Skeletal muscle cell (primary cell): ENCODE measurements at regions not wholly inside any gene's neighbourhood (a gene's known extent, or its start where the extent isn't known, plus 50 kb on each side); places are given as distances from the start of the nearest gene placed in this dataset.
"Not testable (repeated sequence)": the region's sequence is repeated elsewhere in the genome, so short reads cannot be mapped to it uniquely, and the experiment has no call there.

ENCODE experiments used
- DNase-seq: peaks from one replicate; pipeline ENCODE4 v3.0.0-alpha.2; 2010; ENCODE audit warnings: low read depth
- H3K4me3 ChIP-seq: 2 replicates; pipeline ENCODE4 v1.5.1; 2011; ENCODE audit warnings: low read depth, mild to moderate bottlenecking, control low read depth, low read length, moderate library complexity

DNA sequence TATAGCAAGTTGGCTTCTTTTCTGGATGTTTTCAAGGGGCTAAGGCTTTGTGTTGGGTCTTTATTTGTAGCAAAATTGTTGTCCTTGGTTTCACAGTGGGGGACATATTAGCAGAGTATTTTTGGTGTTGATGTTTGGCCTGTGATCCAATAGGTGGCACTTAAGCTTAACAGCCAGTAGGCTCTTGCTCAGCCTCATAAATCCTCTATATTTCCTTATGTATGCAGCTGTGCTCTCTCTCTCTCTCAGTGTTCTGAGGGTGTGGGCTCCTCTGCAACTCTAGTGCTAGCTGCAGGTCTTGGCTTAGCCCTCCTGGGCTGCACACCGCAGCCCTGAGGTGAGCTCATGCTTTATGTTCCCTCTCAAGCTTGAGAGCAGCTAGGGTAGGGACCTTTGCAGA lies 195.0 kb upstream of the GHR start:
- no peak overlapping the region for H3K4me3 ChIP-seq
- no peak for DNase-seq

DNA sequence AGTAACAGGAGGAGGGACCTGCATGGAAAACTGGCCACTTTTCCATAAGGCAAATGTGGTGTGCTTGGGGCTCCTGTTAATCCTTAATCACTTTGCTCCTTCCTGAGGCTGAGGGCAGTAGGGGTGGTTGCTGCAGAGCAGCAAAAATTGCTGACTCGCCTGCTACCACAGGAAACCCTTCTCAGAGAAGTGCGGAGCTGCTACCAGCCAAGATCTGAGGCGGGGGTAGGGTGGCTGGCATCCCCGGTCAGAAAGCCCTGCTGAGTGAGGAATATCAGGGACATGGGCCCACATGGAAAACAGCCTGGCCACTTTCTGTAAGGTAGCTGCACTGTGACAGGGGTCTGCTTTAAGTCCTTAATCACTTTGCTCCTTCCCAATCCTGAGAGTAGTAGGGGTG lies 192.4 kb upstream of the GHR start:
- no peak for DNase-seq
- H3K4me3 ChIP-seq, result no peak overlapping the region

DNA sequence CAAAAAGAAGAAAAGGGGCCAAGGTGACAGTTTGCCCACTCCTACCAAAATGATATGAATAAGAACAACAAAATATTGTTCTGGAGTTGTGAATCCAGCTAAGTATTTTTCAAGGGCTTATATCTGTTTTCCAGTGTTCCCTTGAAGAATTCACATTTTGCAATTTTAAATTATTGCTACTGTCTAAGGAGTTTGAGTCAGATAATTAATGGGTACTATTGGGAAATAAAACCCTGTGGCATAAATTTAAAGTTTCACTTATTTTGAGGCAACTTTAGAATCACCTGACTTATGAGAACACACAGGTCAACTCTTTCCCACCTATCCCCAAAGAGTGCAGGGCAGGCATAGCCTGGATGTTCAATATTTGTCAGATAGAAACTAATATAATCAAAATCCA lies 188.0 kb upstream of the GHR start:
- no peak overlapping the region for H3K4me3 ChIP-seq
- DNase-seq, result no peak

DNA sequence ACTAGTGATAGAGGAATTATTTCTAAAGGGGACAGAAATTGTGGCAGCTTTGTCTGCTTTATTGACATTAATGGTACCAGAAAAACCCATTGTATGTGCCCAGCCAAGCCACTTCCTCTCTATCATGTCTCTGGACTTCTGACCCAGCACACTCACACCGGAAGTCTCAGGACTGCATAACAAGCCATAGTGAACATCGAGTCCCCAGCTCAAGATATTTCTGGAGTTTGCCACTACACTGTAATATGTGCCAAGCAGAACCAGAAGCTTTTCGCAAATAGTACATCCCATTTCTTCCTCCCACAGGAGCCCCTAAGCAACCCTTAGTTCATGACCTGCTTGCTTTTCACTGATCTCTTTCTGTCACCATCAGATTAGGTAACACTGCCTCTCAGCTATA lies 187.4 kb upstream of the GHR start:
- DNase-seq, result no peak
- H3K4me3 ChIP-seq, result no peak overlapping the region

DNA sequence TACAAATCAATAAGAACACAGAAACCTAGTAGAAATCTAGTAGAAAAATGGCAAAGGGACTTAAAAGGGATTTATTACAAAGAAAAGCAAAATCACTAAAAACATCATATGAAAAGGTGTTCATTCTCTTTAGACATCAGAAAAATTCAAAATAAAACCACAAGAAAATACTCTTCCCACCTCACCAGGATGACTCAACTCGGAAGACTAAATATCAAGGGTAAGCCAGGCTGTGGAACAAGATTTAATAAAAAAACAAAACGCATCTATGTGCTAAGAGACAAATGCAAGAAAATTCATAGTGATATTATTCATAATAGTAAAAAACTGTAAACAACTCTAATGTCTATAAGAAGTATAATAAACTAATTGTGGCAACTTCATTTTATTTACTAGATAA lies 181.6 kb upstream of the GHR start:
- no peak for DNase-seq
- H3K4me3 ChIP-seq, result no peak overlapping the region

DNA sequence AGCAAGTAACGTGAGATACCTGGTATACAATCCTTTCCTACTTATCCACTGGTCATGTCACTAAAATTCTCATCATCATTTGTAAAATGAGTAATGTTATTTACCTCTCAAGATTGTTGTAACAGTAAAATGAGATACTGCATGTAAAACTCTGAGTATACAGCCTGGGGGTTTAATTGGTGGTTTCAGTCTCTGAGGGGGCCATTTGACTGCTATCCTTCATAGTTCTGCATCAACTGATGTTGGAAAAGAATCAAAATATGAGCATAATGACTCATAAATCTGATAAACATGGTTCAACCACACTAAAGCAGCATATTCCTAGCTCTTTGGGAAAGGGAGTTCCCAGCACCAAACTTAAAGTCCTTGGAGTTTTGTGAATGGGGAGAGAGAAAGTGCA lies 181.0 kb upstream of the GHR start:
- DNase-seq, result no peak
- no peak overlapping the region for H3K4me3 ChIP-seq

DNA sequence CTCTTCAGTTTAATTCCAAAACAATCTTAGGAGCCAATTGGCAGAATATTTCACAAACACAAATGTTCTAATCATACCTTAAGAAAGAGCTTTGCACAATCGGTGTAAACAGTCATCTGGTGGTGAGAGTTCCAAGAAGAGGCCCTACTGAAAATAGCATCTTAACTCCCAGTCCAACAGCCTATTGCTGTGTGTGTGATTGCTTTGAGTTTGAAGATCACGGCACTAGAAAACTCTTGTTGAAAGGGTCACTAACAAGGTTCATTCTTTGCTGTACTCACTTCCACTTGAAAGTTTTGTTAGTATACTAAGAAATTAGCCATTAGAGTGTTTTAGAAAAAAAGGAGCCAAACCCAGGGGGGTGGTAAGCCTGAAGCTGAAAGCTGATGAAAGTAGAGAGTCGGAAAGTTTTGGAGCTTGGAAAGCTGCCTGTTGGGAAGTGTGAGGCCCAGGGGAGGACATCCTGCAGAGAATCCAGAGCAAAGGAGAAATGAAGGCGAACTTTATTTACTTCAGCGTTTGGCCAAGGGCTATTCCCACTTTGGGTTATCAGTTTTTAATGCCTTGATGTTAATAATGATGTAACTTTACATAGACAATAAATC lies 180.3 kb upstream of the GHR start:
- DNase-seq, result no peak
- no peak overlapping the region for H3K4me3 ChIP-seq

DNA sequence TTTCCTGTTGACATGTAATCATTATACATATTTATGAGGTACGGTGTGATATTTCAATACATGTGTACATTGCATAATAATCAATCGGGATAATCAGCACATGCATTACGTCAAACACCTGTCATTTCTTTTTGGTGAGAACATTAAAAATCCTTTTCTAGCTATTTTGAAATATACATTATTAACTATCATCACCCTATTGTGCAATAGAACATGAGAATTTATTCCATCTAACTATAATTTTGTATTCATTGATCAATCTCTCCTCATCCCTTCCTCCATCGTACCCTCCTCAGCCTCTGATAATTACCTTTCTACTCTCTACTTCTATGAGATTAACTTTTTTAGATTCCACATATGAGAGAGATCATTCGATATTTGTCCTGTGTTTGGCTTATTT lies 170.9 kb upstream of the GHR start:
- DNase-seq, result no peak
- no peak overlapping the region for H3K4me3 ChIP-seq

DNA sequence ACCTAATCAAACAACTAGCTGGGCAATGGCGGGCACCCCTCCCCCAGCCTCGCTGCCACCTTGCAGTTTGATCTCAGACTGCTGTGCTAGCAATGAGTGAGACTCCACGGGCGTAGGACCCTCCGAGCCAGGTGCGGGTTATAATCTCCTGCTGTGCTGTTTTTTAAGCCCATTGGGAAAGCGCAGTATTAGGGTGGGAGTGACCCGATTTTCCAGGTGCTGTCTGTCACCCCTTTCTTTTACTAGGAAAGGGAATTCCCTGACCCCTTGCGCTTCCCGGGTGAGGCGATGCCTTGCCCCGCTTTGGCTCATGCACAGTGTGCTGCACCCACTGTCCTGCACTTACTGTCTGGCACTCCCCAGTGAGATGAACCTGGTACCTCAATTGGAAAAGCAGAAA lies 163.3 kb upstream of the GHR start:
- not testable (repeated sequence) for H3K4me3 ChIP-seq, DNase-seq

DNA sequence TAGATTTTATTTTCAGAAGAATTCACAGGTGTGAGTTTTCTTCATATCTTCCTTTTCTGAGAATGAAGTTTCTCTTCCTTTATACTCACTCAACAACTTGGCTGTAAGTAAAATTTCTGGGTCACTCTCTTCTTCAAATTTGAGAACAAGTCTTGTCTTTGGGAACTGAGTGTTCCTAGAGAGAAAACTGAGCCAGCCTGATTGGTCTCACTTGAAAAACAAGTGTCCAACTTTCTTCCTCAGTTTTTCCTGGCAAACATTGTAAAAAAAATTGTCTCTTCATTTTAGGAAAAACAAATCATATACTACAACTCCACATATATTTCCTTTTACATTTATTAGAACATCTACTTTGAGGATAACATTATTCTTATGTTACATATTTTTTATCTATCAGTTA lies 156.1 kb upstream of the GHR start:
- DNase-seq, result no peak
- no peak overlapping the region for H3K4me3 ChIP-seq

DNA sequence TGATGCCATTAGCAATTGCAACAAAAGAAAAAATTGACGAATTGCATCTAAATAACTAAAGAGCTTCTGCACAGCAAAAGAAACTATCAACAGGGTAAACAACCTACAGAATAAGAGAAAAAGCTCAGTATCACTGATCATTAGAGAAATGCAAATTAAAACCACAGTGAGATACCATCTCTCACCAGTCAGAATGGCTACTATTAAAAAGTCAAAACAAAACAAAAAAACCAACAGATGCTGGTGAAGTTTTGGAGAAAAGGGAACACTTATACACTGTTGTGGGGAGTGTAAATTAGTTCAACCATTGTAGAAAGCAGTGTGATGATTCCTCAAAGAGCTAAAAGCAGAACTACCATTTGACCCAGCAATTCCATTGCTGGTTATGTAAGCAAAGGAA lies 155.1 kb upstream of the GHR start:
- not testable (repeated sequence) for DNase-seq, H3K4me3 ChIP-seq

DNA sequence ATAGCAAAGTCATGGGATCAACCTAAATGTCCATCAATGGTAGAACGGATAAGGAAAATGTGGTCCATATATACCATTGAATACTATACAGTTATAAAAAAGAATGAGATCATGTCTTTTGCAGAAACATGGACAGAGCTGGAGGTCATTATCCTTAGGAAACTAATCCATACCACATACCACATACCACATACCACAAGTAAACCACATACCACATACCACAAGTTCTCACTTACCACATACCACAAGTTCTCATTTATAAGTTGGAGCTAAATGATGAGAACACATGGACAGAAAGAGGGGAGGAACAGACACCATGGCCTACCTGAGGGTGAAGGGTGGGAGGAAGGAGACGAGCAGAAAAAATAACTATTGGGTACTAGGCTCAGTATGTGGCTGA lies 154.6 kb upstream of the GHR start:
- H3K4me3 ChIP-seq, result no peak overlapping the region
- peak; percentile 3 for DNase-seq

DNA sequence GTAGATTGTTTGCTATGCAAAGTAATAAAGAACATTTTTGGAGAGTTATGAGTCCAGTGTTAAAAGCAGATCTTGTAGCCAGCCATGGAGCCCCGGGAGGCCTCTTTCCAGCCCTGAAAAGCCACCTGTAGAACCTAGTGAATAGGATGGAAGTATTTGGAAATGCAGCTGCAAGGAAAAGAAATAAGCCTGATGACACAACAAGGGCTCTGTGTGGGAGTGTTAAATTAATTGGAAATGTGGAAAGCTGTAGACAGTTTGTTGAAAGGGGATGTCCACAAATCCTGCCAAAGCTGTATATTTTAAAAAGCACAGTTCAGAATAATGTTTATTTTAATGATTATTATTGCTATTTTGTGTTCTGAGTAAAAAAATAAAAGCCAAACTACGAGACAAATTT lies 152.5 kb upstream of the GHR start:
- no peak overlapping the region for H3K4me3 ChIP-seq
- no peak for DNase-seq

DNA sequence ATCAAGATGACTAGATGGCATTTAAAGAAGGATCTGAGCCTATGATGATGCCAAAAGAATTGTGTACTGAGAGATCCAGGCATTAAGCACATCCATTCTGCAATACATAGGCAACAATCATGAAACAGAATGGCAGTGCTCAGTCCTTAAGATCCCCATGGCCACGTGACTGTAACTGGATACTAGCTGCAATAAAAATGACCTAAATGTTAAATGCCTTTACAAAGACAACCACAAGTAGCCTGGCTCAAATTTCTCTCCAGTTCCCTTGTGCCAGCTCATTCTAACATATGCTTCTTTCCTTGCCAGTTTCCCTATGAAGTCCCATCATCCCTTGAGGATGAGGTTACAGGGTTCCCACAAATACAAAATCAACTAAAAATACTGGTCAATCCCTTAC lies 148.3 kb upstream of the GHR start:
- DNase-seq, result peak; percentile 51
- no peak overlapping the region for H3K4me3 ChIP-seq

DNA sequence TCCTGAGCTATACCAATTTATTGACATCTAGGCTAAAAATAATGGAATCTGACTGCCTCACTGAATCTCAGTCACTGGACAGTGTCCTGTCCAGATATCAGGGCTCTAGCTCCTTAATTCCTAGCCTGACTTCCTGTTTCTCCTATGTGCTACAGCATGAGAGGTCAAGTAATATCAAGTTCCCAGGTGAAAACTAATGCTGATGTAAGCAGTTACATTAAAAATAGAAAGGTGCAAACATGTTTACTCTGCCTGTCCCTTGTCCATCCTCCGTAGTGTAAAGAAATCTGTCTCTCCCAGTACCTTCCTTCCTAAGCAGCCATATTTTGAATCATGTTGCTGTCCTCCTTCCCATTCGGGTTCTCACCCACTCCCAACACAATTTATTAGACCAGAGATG lies 145.9 kb upstream of the GHR start:
- no peak overlapping the region for H3K4me3 ChIP-seq
- DNase-seq, result no peak

DNA sequence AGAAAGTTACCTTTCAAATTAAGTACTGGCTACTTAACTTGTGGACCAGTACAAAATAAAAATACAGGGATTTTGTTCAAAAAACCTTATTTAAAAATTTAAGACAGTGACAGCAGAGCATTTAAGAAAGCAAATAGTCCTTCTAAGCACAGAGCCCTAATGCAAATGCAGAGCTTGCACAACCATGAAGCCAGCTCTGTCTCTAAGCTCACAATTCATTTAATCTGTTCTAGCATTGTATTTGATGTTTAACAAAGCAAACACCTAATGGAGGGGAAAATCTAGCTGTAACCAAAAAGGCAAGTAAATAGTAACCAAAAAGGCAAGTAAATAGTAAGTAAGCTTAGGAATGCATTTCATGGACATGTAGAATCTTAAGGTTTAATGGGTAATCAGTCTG lies 138.7 kb upstream of the GHR start:
- H3K4me3 ChIP-seq, result no peak overlapping the region
- DNase-seq, result no peak

DNA sequence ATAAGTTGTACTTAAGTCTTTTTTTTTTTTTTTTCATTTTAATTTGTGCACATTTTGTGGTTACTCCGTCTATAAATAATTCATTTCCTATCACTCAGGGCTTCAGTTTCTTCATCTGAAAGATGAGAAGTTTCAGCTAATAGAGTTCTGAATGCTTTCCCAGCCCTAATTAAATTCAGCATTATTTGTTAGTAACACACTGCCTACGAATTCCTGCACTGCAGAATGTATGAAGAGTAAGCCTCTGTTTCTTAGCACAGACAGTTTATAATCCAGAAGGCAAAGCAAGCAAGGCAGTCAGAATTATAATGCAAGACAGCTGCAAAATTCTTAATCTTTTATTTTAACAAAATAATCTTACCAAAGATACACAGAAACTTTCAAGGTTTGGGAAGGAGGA lies 138.0 kb upstream of the GHR start:
- no peak for DNase-seq

DNA sequence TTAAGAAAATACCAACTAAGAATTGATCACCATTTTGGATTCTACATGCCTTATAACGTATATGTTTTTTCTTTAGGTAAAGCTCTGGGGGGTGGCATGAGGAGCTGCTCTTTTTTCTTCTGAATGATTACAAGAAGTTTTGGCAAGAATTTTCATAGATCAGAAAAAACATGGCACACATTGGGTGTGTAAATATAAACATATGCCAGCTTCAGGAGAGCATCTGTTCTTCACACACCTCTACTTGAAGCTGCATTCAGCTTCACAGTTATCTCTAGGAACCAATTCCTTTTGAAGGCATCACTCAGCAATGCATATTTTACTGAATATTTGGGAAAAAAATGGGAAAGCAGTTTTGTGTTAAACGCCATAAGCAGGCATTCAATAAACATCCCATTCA lies 122.7 kb upstream of the GHR start:
- DNase-seq, result no peak
- H3K4me3 ChIP-seq, result no peak overlapping the region

More for the DNA sequence above, 138.0 kb upstream of the GHR start:
- no peak overlapping the region for H3K4me3 ChIP-seq

DNA sequence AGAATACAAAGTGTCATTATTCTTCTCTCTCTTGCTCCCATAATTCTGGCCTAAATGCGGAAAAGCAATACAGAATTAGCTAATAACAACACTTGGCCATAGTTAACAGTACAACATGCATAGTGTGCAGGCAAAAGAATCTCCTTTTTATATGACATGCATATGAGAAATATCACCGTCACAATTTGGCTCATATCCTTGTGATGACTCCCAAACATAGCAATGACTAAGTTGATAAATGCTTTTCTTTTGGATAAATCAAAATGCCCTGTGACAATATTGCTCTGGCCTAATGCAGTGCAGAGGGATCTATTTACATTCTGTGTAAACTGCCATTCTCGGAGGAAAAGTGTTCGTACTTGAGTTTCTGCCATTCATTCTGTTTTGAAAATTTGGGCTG lies 121.9 kb upstream of the GHR start:
- no peak overlapping the region for H3K4me3 ChIP-seq
- peak; percentile 25 for DNase-seq

DNA sequence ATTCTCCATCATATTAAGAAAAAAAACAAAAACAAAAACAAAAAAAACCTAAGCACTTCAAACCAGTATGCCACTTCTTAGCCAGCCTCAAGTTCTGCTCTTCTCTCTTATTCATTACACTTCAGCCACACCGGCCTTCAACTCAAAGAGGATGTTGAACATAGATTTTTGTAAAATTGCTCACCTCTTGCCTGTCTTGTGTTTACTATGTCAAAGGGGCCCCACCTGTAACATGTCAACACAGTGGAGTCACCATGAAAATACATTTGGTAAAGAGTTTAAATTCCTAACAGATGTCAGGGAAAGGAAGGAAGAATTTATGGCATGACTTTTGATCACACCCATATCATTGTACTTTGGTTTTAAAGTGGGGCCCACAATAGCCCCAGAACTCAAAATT lies 121.1 kb upstream of the GHR start:
- H3K4me3 ChIP-seq, result no peak overlapping the region
- DNase-seq, result no peak

DNA sequence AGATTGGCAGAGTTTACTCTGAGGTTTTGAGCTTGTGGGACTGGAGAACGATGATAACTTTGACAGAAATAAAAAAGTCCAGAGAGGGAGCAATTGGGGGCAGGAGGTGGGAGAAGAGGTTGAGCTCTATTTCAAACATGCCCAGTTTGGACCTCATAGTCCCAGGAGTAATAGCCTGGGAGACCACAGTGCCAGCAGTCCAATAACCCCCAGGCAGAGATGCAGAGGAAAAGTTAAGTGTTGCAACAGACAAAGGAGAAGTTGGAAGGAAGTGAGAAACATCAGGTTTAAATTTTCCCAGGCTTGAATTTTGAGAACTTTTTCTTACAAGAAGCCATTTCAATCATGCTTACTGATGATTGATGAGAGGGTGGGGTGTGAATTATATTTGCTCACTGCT lies 117.0 kb upstream of the GHR start:
- no peak overlapping the region for H3K4me3 ChIP-seq
- DNase-seq, result no peak

DNA sequence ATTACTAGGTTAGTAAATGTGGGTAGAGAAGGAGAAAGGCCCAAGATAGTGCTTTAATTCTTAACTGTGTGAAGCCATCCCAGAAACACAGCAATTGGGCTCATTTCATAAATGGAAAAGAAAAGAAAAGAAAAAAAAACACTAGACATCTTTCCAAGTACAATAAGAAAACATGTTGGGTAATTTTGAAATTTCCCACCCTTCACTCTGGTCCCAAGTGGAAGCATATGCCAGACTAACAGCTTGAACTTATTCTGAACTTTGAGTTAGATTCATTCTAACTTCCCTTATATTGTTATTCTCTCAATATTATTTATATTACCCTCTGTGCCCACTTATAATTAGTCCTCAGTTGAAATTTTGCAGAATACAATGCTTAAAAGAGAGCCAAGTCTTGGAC lies 113.4 kb upstream of the GHR start:
- no peak for DNase-seq
- H3K4me3 ChIP-seq, result no peak overlapping the region
